GM21360 (cell line): ENCODE measurements at regions not wholly inside any gene's neighbourhood (a gene's known extent, or its start where the extent isn't known, plus 50 kb on each side); places are given as distances from the start of the nearest gene placed in this dataset.
"Not testable (repeated sequence)": the region's sequence is repeated elsewhere in the genome, so short reads cannot be mapped to it uniquely, and the experiment has no call there.

Source experiments
- ATAC-seq: cut with Tn5 transposase; IDR thresholded peaks from one replicate; pipeline ENCODE4 v1.9.1; 2021; ENCODE audit warnings: mild to moderate bottlenecking, moderate library complexity; ENCODE audit not compliant: unreplicated experiment

DNA sequence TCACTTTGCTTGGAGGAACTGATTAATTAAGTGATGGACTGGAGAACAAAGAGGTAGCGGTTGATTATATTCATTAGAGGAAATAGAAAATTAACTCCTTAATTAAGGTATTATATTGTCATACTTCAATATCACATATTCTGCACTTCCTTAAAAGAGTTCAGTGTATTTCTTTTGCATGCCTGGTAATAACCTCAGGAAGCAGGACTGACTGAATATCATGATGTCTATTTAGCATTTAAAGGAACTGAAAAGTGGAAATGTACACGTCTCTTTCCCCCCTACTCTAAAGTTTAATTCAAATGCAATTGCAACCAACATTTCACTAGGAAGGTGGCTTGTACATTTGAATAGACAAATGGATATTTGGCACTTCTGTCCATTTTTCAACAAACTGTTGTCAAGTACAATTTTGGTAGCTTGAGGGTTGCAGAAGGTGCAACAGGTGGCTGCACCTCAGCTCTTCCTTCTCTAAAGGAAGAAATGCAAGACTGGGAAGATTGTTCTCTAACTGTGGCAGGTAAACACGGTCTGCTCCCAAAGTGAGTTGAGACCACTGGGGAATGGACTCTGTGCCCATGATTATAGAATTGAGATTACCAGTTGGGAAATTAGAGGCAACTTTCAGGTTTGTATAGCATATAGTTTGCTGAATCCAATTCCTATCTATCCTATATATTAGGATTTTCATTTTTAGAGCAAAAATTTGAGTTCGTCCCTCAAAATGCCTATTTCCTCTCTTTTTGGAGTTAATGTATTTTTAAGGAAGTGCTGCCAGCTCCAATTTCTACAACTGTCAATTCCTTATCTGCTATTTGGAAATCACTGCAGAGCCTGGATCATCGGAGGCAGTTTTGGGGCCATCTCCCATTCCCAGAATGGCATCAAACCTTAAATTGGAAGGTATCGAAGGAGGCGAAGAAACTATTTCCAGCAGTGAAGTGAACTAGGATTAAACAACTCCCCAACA is 98.9 kb upstream of the TAF11L2 start:
- ATAC-seq = no peak

DNA sequence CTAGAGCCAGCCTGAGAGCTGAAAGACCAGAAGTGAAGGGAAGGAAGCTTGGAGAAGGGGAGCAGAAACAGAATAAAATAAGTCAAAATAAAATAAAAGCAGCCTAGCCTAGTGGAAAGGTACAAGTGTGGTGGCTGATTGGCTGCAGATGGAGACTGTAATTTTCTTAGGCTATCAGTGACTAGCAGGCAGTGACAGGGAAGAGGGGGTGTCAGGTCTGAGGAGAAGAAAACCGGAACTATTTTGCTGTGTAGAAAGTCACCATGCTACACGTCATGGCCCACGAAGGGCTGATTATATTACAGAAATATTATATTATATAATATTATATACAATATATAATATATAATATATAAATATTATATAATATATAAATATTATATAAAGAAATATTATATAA is 98.1 kb upstream of the TAF11L2 start:
- ATAC-seq = no peak

DNA sequence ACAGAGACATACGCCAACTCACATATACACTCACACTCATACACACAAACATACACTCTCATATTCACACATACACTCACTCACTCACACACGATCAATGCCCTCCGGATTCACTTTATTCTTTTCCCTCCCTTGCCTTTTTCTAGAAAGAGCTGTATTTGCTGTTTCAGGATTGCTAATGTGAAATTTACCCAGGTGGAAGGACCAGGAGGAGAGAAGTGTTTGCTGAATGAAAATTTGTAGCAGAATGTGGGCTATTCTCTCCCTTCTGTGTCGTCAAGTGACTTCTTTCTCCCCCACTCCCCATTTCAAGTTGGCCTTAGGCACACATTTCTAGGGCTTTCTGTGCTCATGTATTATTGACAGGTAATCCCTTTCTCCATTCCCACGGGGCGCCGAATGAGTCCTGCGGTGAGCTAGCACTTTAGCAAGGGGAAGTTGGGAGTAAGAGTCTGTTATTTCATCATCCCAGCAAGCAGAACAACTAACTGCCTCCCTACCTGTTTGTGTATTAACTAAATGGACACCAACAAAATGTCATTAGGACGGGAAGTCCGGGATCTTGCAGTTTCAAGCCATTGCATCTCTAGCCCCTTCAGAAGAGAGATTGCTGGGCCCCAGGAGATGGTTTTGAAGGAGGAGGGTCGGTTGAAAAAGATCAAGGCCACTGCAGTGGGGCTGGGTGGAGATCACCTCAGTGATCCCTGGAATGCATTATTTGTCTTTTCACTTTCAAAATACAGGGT is 97.1 kb upstream of the TAF11L2 start:
- no peak for ATAC-seq

DNA sequence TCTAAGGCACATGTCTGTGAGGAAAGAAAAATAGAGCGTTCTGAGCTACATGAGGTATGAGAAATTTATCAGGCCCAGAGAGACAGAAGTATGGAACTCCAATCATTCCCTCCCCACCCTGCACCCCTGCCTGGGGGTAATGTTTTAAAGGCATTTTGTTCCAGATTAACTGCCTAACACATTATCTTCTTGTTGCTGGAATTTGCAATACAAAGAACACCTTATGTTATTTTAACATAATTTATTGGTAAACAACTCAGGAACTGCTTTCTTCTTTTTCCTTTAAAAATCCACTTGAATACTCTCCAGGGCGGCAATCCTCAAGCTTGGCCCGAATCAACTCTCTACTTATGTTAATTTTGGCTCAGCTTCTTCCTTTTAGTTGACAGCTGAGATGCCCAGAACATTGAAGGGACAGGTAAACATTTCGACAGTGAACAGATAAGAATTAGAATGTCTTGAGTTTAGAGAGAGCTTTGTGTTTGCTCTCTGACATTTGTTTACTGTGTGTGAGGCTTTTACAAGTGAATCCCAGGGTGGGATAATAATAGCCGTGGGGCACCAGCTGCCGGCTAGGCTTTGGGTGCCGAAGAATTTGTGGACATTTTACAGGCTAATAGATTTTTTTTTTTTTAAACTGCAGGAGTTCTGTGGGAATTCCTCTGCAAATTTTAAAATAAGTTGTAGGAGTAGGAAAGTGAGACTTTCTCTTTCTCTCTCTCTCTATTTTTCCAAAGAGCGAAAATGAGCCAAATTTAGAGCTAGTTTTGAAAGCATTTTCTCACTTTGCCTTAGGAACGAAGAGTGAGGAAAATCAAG is 96.4 kb upstream of the TAF11L2 start:
- no peak for ATAC-seq

DNA sequence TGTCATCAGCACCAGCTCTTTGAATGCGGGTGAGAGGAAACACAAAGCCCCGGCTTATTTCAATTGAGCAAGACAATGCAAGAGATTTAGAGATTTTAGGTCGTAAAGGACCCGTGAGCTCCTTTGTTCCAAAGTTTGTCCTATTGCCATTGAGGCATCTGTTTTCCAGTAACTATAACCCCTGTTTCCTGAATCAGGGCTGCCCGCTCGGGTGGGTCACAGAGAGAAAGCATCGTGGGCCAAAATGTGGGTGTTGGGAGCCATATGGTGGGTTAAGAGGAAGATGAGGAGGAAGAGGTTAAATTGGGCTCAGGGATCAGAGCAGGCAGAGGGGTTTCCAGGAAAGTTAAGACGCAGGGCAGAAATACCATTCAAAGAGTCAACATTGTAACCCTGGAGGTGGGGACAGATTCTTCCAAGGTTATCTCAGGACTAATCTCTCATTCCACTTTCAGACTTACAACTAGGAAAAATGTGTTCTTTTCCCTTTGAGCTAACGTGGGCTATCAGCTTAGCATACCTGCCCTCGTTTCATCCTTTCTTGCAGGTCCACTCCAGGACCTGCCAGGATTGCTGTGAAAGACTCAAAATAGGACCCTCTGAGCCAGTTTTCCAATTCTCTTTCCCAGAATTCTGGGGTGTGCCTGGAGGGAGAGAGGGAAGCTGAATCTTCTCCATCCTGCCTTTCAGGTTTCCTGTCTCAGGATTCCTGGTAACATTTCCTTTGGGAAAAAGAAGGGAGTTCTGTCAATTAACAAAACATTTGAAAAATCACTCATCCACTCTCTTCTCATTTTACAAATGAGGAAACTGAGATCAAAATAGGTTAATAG is 95.5 kb upstream of the TAF11L2 start:
- no peak for ATAC-seq

DNA sequence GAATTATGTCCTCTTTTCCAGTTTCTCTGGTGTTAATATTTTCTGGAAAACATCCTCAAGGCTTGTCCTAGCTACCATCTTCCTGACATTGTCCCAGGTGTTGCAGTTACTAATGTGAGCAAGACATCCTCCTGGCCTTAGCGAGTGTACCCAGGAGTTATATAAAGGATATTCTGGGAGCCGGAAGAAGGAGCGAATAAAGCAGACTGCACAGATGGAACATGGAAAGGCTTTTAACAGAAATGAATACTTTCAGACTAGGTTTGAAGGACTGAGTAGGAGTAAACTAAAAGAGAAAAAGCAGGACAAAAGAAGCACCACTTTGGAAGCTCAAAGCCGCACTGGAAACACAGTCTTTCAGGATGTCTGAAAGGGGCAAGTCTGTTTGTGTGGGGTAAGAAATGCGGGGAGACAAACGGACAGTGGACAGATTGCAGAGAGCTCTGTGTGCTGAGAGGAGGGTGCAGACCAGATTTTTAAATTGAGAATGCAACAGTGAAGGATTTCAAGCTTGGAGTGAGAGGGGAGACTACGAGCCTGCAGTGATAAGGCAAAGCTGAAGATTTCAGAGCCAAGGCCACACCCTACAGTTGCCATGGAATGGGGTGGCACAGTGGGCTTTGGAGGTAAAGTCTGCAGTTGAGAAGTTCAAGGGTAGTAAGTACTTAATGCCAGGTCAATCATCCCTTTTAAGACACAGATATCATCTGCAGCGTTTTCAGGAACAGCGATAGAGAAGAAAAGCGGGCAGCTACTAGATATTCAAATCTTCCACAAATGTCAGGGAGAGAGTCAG is 94.1 kb upstream of the TAF11L2 start:
- no peak for ATAC-seq

DNA sequence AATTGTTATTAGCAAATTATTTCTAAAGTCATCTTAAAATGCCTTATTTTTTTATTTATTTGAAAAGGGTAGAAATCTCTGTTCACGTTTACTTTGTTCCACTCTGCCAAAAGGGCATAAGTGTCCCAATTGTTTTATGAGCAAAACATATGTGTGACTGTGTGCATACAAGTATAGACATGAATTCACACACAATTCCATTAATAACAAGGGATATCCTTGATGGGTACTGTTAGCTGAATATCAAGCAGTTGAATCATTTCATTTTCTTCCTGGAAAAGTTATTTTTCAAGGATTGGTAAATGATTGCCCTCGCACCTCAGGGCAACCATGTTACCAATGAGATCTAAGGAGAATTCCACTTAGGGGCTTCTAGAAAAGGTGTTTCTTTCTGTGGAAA is 92.1 kb upstream of the TAF11L2 start:
- no peak for ATAC-seq

DNA sequence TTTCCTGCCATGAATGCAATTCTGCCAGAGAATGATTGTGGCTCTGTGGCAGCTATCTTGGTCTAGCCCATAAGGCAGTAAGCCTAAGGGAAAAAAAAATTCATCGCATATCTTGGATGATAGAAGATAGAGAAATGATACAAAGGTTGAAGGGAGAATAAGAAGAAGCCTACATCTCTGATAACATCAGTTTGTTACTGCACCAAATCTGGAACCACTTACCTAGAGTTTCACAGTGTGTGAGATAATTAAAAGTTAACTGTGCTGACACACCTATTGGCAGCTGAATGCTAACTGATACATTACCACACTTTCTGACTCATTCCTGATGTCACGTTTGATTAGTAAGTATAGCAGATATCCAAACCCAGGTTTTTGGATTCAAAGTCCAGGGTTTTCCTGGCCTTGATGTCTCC is 91.6 kb upstream of the TAF11L2 start:
- ATAC-seq = no peak

DNA sequence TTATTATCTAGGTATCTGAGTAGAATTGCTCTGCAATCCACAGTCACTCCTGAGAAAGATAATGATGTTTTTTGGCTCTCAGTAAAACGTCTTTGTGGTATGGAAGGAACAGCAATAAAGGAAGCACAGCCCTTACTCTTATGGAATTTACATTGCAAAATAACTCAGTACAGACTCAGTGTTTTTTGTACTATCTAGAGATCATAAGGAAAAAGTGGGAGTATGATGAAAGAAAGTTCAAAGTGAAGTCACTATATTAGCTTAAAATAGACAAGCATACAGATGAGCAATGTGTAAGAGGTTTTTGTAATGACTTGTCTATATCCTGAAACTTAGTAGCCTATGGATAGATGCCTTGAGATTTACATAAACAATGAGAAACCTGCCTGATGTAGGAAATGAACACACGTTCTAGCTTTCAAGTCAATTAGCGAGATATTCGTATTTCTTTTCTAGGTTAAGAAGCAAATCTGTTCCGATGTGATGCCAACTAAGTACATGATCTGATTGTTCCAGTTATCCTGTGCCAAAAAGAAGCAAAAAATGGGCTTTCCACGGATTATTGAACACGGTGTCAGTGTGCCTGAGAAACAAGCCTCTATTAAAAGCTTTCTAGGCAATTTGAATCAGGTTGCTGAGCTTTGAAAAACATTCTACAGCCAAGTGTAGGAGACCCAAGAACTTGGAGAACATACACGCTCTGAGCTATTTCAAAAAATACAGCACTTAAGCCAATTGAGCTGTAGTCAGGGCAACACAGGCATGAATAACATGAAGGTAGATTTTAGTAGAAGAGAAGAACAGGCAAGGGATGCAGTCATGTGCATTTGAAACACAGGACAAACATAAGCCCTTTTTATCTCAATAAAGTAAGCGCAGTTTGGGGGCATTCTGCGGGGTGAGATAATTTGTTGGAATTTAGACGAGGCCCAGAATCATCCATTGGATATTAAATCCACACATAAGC is 86.3 kb upstream of the TAF11L2 start:
- no peak for ATAC-seq

DNA sequence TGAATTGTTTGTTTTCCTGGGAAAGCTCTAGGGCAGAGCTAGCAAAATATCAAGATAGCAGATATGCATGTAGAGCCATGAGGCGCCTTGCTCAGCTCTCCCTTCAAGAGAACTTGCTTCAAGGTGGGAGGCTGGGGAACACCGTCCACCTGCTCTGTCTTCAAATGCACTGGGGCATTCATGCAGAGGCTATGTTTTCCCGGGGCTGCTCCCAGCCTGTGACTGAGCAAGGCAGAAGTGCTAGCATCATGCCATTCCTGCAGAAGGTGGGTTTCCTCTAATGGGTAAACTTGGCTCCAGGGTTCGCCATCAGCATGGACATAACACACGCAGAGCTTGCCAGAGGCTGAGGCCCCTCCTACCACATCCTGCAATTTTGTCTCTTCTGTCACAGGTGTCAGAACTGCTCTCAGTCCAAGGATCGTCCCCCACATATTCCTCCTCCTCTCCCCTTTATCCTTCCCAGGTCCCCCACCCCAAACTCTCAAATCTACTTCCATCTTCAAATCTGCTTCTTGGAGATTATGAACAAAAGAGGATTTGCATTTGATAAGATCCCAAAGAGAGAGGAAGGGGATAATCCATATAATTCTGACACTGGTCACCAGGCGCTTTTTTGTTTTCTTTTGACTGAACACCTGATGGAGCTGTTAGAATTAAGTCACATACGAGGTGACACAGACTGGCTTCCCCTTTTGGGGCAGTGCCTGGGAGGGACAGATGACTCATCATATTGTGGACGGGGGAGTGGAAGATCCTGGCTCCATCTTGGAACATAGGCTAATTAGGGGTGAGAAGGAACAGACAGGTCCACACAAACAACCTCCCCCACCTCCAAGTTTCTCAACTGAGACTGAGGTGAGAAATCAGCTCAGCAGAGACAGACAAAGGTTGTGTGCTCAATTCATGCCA is 85.0 kb upstream of the TAF11L2 start:
- ATAC-seq = peak; percentile 77

DNA sequence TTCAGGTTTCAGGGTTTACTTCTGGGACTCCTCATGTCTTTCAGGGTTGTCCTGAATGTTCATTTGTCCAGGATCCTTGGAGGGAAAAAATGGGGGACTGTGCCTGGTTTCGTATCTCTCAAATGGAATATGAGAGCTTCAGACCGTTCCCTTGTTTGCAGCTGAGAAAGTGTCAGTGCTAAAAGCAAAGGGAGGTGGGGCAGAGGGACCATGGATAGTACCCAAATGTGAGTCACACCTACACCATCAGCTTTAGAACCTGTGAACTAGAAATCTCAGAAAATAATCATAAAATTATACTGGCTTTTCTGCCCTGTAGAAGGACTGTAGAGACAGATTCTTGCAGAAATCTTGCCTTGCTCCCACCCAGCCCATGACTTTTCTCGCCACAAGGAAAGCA is 84.3 kb upstream of the TAF11L2 start:
- ATAC-seq = no peak

DNA sequence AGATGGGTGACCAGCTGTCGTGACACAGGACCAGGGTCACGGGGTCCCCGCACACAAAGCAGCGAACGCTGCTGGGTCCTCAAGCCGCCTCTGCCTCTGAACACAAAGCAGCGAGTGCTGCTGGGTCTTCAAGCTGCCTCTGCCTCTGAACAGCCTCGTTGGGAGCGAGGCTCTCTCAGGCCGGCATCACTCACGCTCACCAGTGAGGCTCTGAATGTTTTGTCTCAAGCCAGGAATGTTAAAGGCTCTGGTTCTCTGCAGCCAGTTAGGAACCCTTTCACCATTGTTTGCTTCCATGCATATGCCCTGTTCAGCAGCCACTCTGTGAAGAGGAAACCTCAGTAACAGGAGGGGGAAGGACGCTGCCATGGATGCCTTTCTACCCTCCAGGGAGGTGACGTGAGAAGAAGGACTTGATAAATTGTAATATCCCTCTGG is 82.7 kb upstream of the TAF11L2 start:
- no peak for ATAC-seq

DNA sequence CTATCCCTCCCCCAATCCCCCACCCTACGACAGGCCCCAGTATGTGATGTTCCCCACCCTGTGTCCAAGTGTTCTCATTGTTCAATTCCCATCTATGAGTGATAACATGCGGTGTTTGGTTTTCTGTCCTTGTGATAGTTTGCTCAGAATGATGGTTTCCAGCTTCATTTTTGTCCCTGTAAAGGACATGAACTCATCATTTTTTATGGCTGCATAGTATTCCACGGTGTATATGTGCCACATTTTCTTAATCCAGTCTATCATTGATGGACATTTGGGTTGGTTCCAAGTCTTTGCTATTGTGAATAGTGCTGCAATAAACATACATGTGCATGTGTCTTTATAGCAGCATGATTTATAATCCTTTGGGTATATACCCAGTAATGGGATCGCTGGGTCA is 81.7 kb upstream of the TAF11L2 start:
- not testable (repeated sequence) for ATAC-seq

DNA sequence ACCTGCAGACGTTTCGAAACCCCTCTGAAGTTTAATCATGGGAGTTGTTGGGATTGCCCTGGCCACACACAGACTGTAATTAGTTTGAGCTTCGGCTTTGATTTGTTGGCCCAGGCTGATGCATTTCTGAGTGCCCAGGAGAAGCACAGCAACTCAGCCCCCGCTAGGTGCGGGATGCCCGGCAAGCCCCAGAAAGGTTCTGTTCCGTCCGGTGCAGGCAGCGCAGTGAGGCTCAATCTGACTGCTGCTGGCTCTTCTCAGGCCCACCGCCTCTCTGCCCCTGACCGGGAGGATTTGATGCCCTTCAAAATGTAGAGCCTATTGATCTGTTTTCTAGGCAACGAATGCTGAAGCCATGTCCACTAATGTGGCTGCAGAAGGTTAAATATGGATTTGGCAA is 73.4 kb upstream of the TAF11L2 start:
- no peak for ATAC-seq

DNA sequence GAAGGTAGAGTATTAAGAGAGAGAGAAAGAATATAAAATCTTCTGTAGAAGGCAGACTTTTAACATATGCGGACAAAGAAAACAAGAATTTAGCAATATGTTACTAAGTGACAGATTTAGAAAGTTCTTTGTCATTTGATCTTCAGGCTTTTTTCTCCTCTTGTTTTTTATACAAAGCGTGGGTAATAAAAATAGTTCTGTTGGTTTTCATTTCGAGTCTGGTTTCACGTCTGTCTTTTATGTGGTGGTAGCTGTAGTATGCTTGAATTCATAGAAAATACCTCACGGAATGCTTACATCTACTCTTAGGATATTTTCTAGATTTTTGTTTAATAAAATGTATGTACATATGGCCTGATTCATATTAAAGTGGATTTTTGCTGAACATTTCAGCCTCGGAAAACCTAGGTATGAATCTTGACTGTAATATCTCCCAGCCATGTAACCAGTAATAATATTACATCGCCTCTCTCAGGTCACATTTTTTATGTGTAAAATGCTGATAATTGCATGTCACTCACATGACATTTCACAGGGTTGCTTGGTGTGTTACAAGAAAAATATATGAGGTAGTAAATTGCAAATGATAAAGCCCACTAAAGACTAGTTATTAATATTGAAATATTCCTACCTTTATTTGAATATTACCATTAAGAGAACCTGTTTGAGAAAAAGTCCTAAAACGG is 72.5 kb upstream of the TAF11L2 start:
- ATAC-seq = peak; percentile 51

DNA sequence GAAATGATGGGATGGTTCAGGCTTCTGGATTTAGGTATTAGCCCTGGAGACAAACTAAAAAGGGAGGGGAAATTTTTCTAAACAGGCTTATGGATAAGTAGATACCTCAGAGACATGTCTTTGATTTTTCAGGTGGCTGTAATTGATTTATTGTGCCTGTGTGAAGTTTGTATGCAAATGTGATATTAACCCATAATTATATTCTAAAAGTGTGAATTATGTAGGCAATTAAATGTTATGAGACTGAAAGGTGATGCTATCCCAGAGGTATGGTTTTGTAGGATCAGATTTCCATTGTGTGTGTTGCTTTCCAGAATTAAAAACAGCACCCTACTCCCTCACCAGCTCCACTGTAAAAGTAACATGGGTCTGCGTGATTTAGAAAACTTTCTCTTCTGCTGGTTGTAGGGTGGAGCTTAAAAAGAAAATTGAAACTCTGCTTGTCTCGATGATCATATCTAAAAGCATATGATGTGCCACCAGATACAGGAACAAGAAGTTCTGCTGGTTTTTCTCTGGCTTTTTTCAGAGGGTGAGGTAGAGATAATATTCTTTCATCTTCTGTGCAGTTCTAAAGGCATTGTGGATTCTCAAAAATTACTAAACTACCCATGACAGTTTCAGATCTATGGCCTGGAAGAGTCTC is 71.8 kb upstream of the TAF11L2 start:
- ATAC-seq = peak; percentile 87
